ENCODE measurements at regions not wholly inside any gene's neighbourhood (a gene's known extent, or its start where the extent isn't known, plus 50 kb on each side); places are given as distances from the start of the nearest gene placed in this dataset.

DNA sequence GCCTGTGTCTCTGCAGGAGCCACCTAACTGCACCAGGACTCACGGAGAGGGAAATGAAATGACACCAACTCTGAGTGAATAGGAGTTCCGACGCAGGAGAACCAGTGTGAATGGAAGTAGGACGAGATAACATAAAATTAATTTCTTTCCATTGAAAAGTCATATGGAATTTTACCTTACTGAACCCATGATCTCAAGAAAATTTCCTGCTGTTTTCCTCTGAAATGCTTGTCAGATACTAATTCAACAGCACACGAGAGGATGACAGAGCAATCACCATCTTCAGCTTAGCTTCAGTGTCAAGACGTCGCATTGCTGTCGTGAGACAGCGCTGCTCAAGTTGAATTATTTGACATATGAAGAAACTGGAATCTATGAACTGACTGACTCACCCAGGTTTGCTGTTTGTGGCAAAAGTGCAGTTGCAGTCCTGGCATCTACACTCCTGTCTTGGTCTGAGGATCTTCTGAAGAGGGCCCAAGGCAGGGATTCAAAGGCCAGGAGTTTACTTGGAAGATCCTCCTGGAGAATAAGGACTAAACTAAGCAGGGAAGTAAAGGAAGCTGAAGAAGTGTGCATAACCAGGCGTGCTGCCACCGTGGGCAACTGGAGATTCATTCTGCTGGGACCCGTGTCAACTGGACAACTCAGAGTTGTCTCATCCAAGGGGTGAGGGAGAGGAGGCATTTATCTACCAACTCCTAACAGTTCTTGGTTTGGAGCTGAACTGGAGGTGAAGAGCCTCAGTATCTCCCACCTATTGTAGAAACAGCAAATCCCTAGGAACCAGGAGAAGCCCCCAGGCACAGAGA is 214.4 kb upstream of the IRS2 start:
- H3K36me3 ChIP-seq (ENCODE audit: control insufficient read depth, insufficient read depth, low read length): no peaks in the 10 kb centered on the region
- H3K36me3 Mint-ChIP-seq (ENCODE audit: low read depth): no peaks in the 10 kb centered on the region
- H3K27me3 Mint-ChIP-seq (ENCODE audit: insufficient read depth): peaks cover 3% of the 10 kb centered on the region
- H3K4me3 ChIP-seq (ENCODE audit: low read length): no peak overlapping the region
- no peaks in the 10 kb centered on the region for H3K4me1 ChIP-seq (ENCODE audit: control insufficient read depth, insufficient read depth, low read length)
- no peak overlapping the region for H3K4me3 Mint-ChIP-seq
- TF ChIP-seq, protein P1, sequence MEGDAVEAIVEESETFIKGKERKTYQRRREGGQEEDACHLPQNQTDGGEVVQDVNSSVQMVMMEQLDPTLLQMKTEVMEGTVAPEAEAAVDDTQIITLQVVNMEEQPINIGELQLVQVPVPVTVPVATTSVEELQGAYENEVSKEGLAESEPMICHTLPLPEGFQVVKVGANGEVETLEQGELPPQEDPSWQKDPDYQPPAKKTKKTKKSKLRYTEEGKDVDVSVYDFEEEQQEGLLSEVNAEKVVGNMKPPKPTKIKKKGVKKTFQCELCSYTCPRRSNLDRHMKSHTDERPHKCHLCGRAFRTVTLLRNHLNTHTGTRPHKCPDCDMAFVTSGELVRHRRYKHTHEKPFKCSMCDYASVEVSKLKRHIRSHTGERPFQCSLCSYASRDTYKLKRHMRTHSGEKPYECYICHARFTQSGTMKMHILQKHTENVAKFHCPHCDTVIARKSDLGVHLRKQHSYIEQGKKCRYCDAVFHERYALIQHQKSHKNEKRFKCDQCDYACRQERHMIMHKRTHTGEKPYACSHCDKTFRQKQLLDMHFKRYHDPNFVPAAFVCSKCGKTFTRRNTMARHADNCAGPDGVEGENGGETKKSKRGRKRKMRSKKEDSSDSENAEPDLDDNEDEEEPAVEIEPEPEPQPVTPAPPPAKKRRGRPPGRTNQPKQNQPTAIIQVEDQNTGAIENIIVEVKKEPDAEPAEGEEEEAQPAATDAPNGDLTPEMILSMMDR (conservative IDR thresholded peaks at IDR 0.05): no peak
- H3K9ac ChIP-seq (ENCODE audit: extremely low read depth, low read length, poor library complexity, severe bottlenecking): no peak overlapping the region
- WGBS, 2 experiments (ENCODE audit: insufficient coverage in 1 of 2, insufficient read length in 1 of 2): 91 to 97% methylated on average over 12 of the region's 12 CpGs
- no peaks in the 10 kb centered on the region for H3K9me3 Mint-ChIP-seq
- H3K27ac ChIP-seq (ENCODE audit: low read depth, low read length): no peak overlapping the region
- H3K9me3 ChIP-seq (ENCODE audit: control insufficient read depth, low read length): no peaks in the 10 kb centered on the region
- H3K27ac Mint-ChIP-seq: no peak overlapping the region
- no peaks in the 10 kb centered on the region for H3K27me3 ChIP-seq (ENCODE audit: control insufficient read depth, insufficient read depth, low read length, poor library complexity, severe bottlenecking)
- no peak for DNase-seq
- H3K4me1 Mint-ChIP-seq: peaks cover 5% of the 10 kb centered on the region

DNA sequence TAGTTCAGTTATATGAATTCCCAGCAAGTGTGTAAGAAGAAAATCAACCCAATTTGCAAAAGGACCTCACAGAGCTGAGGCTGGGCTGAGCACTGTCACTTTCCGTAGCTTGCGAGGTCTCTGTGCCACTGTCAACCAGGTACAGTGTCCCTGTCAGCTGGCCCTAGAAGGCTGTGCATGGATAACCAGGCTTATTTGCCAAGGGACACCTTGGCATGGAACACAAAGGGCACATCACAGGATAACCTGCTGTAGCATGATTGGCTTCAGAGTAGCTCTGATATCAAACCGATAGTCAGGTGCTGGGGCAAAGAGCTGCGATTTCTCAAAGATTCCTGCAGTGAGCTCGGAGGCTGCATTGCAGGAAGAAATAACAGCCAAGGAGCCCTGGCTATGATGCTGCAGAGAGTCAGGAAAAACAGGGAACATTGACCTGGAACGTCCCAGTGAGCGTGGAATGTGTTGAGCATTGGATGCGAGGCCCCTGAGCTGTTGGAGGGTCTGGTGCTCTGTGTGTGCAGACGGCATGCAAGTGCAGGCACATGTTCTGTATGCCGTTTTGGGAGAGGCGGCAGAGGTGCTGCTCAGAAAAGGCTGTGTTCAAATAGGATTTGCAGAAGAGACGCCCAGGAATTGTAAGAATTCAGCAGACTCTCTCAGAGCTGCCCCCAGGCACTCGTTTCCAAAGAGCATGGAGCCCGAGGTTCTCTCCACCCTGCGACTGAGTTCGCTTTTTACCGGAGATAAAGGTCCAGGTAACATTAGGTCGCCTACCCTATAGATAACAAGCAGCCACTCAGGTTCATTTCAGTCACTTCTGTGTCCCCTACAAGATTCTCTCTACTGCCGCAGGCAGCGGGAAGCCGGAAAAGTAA is 213.5 kb upstream of the IRS2 start:
- no peak overlapping the region for H3K27ac Mint-ChIP-seq
- TF ChIP-seq, protein P1 (conservative IDR thresholded peaks at IDR 0.05): no peak
- Histone ChIP-seq H3K27me3 (ENCODE audit: control insufficient read depth, insufficient read depth, low read length, poor library complexity, severe bottlenecking) (no peaks in the 10 kb centered on the region), H3K4me3 (ENCODE audit: low read length) (no peak overlapping the region), H3K36me3 (ENCODE audit: control insufficient read depth, insufficient read depth, low read length) (no peaks in the 10 kb centered on the region), H3K9ac (ENCODE audit: extremely low read depth, low read length, poor library complexity, severe bottlenecking) (no peak overlapping the region), H3K4me1 (ENCODE audit: control insufficient read depth, insufficient read depth, low read length) (no peaks in the 10 kb centered on the region), H3K27ac (ENCODE audit: low read depth, low read length) (no peak overlapping the region), H3K9me3 (ENCODE audit: control insufficient read depth, low read length) (no peaks in the 10 kb centered on the region)
- H3K9me3 Mint-ChIP-seq: peaks cover 2% of the 10 kb centered on the region
- DNase-seq: no peak
- WGBS, 2 experiments (ENCODE audit: insufficient coverage in 1 of 2, insufficient read length in 1 of 2): 87% methylated on average over 17 to 21 of the region's 21 CpGs
- H3K27me3 Mint-ChIP-seq (ENCODE audit: insufficient read depth): peaks cover 3% of the 10 kb centered on the region
- H3K36me3 Mint-ChIP-seq (ENCODE audit: low read depth): no peaks in the 10 kb centered on the region
- no peak overlapping the region for H3K4me3 Mint-ChIP-seq
- H3K4me1 Mint-ChIP-seq: peaks cover 5% of the 10 kb centered on the region

- H3K27me3 ChIP-seq (ENCODE audit: control insufficient read depth, insufficient read depth, low read length, poor library complexity, severe bottlenecking): no peaks in the 10 kb centered on the region
- peaks cover 5% of the 10 kb centered on the region for H3K4me1 Mint-ChIP-seq
- peaks cover 3% of the 10 kb centered on the region for H3K27me3 Mint-ChIP-seq (ENCODE audit: insufficient read depth)
- H3K9me3 ChIP-seq (ENCODE audit: control insufficient read depth, low read length): no peaks in the 10 kb centered on the region
- no peaks in the 10 kb centered on the region for H3K4me1 ChIP-seq (ENCODE audit: control insufficient read depth, insufficient read depth, low read length)
- H3K36me3 Mint-ChIP-seq (ENCODE audit: low read depth): no peaks in the 10 kb centered on the region
- no peak overlapping the region for H3K9ac ChIP-seq (ENCODE audit: extremely low read depth, low read length, poor library complexity, severe bottlenecking)
- TF ChIP-seq, protein P1 (conservative IDR thresholded peaks at IDR 0.05): no peak
- H3K4me3 Mint-ChIP-seq: no peak overlapping the region
- H3K27ac ChIP-seq (ENCODE audit: low read depth, low read length): no peak overlapping the region
- no peak overlapping the region for H3K4me3 ChIP-seq (ENCODE audit: low read length)
- WGBS, 2 experiments (ENCODE audit: insufficient coverage in 1 of 2, insufficient read length in 1 of 2): 68 to 82% methylated on average over 2 to 5 of the region's 5 CpGs
- no peak for DNase-seq
- H3K36me3 ChIP-seq (ENCODE audit: control insufficient read depth, insufficient read depth, low read length): no peaks in the 10 kb centered on the region
- H3K9me3 Mint-ChIP-seq: peaks cover 6% of the 10 kb centered on the region
- no peak overlapping the region for H3K27ac Mint-ChIP-seq
Measured at GRCh38 chr13:109998684-109999533, 212.5 kb upstream of the IRS2 start.
